ENCODE measurements at regions not wholly inside any gene's neighbourhood (a gene's known extent, or its start where the extent isn't known, plus 50 kb on each side); places are given as distances from the start of the nearest gene placed in this dataset.
"Not testable (repeated sequence)": the region's sequence is repeated elsewhere in the genome, so short reads cannot be mapped to it uniquely, and the experiment has no call there.

DNA sequence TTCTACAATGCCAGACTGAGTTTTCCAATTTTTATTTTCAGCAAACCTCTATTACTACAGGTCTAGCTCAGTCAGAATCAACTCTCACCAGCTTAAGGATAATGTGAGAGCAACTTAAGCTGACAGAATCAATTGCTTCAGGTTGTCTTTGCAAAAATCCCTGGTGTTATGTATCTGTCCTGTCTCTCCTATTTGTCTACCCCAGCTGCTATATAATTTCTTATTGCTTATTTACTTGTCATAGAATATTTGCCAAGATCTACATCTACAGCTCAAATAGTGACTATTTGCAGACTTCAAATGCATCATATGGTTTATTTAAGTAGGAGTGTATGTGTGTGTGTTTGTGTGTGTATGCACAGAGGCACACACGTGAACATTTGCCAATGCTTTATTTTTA is 54.1 kb downstream of the FOXG1 start:
- no peak for DNase-seq

DNA sequence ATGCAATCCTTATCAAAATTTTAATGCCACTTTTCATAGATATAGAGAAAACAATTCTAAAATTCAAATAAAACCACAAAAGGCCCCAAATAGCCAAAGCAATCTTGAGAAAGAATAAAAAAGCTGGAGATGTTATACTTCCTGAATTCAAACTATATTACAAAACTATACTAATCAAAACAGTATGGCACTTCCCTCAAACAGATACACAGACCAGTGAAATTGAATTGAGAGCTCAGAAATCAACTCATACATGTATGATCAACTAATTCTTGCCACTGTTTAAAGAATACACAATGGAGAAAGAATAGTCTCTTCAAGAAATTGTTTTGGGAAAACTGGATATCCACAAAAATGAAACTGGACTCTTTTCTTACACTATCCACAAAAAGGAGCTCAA is 55.4 kb downstream of the FOXG1 start:
- no peak for DNase-seq

DNA sequence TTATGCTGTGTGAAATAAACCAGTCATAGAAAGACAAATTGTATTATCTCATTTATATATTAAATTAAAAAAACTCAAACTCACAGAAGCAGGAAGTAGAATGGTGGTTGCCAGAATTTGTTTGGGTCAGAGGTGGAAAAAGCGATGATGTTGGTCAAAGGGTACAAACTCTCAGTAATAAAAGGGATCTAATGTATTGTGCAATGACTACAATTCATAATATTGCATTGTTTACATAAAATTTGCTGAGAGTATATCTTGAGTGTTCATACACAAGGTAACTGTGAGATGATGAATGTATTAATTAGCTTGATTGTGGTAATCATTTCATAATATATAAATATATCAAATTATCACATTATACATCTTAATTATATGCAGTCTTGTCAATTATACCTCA is 56.7 kb downstream of the FOXG1 start:
- no peak for DNase-seq

DNA sequence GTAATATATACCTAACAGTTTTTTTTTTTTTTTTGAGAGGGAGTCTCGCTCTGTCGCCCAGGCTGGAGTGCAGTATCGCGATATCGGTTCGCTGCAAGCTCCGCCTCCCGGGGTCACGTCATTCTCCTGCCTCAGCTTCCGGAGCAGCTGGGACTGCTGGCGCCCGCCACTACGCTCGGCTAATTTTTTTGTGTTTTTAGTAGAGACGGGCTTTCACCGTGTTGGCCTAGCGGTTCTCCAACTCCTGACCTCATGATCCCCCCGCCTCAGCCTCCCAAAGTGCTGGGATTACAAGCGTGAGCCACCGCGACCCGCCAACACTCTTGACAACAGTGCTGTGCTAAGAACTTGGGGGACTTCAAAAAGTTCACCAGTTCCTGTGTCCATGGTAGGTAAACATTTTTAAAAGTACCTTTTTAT is 63.5 kb downstream of the FOXG1 start:
- DNase-seq, result no peak

DNA sequence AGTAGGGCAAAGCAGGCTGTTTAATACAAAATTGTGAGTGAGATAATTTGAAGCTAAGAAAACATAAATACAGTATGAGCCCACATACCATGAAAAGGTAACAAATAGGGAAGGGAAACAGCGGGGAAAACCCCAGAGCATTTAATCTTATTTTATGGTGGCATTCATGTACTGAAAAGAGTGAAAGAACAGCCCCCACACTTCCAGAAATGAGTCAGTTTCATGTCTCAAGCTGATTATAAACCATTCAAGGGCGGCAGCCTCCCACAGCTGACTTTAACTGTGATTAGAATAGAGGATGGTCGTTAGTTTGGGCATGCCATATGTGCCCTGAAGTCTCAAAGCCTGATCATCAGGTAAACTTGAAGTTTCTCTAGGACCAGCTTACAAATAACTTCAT is 64.5 kb downstream of the FOXG1 start:
- DNase-seq, result no peak

DNA sequence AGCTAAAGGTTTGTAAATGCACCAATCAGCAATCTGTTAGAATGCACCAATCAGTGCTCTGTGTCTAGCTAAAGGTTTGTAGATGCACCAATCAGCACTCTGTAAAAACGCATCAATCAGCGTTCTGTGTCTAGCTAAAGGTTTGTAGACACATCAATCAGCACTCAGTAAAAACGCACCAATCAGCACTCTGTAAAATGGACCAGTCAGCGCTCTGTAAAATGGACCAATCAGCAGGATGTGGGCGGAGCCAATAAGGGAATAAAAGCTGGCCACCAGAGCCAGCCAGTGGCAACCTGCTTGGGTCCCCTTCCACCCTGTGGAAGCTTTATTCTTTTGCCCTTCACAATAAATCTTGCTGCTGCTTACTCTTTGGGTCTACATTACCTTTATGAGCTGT is 76.0 kb downstream of the FOXG1 start:
- not testable (repeated sequence) for DNase-seq

DNA sequence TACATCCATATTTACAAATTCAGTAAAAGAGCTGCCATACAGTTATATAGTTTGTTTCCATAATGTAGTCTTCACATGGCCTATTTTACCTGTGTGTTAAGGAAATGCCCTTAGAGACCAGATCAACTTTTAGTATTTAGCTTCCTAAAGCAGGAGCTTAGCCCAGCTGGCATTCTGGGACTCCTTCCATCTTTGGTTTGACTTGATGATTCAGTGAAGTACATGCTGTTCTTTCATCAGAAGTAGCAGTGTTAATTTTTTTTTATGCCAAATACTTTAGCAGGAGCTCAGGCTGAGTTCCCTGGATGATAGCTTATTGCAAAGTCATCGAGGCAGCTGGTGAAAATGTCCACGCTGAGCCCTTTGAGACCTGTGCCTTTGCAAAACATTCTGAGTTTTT is 101.0 kb downstream of the FOXG1 start:
- DNase-seq, result no peak

DNA sequence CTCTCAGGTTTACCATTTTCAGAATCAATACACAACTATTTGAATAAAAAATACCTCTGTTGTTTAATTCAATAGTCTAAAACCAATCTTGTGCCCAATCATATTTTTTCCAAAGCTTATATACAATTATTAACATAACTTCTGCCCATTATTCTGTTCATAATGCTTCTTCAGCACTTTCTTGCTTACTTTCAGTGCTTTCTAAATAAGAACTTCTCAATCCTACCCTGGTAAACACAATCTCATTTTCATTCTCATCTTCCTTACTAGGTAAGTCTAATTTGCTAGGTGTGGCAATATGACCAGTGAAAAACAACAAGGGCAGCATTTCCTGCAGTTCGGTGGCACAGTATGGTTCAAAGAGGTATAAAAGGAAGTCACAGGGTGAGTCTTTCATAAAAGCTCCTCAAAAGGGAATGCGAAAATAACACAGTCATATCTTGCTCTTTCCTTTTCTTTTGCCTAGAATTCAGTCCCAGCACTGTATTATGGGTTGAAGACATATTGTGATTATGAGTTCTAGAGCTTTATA is 103.5 kb downstream of the FOXG1 start:
- DNase-seq, result no peak

DNA sequence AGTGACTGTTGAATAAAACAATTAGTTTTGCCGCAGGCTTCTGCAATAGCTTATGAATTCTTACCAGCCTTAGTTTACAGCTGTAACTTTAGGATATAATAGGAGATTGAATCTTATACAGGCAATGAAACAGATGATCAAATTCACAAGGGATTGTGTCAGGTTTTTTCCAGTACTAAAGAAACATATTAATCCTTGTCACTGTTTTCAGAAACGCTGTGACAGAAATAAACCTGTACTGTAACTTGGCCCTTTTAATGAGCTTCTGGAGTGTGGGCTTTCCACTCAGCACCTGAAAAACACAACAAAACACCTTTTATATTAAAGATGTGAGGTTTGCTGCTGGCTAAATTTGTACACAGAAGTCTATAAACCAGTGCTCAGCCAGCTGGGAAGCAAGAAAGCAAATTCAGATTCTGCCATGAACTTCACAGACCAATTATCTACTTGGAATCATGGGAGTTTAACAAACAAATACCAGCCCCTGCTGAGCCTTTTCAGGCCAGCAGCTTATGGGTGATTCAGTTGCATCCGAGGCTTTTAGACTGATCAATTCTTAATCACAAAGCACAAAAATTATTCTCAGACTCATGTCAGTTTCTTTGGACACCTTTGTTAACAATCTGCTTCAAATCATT is 109.5 kb downstream of the FOXG1 start:
- no peak for DNase-seq

DNA sequence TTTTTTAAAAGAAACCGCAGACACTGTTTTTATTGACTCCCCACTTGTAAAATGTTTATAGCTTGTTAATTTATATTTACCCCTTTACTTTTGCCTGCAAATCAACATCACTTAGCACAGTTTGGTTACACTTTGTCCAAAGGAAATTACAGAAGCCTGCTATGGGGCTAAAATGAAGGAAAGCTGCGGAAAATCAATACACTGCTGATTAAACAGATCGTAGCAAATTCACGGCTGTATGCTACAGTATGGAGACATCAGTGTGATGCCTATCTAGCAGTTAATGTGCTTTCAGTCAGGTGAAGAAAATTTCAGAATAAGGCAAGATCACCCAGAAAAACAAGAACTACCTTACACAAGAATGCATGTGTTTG is 110.0 kb downstream of the FOXG1 start:
- DNase-seq, result no peak

DNA sequence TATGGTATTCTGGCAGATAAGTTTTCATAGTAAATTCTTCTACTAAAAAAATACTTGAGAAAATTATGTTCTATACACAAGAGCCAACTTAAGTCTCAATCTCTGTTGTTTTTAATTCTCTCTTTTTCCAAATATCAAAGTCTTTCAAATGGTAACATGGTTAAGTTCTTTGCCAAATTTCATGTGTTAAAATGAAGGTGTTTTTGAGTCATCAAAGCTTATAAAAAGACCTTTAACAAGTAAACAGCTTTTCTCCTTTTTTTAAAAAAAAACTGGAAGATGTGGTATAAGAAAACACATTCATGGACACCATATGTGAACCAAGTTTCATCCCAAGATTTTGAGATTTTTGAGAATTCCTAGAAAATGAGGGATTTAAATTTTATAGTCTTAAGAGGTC is 111.3 kb downstream of the FOXG1 start:
- DNase-seq, result no peak

DNA sequence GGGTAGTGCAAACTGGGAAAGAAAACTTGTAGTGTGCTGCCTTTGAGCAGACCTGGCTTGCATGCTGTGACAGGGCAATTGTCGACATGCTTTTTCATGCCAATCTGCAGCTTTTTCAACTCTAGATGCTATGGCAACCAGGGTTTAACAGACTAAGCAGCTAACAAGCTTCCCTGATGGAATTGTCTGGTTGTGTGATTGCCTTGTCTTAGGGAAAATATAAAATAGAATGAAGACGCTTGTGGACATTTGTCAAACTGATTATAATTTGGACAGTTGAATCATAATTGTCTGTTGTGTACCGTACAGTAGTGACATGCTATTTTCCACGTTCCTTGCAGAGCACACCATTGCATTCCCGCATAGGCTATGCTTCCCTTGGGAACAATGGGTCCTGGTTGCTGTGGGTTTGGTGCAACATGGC is 113.0 kb downstream of the FOXG1 start:
- no peak for DNase-seq

DNA sequence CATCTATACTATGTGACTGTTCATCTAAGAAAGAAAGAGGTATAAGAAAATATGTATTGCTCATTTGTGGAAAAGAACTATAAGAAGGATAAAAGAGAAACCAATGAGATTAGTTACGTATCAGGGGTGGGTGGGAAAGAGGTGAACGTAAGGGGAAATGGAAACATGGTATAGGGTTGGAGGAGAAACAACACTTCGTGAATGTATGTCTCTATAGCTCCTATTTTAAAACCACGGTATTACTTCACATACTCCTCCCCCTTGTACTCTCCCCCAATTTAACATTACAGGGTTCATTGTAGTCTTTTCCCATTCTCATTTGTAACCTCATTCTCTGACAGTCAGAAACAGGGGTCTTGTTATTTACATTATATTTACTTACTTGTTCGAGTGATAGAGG is 120.4 kb downstream of the FOXG1 start:
- DNase-seq, result no peak

DNA sequence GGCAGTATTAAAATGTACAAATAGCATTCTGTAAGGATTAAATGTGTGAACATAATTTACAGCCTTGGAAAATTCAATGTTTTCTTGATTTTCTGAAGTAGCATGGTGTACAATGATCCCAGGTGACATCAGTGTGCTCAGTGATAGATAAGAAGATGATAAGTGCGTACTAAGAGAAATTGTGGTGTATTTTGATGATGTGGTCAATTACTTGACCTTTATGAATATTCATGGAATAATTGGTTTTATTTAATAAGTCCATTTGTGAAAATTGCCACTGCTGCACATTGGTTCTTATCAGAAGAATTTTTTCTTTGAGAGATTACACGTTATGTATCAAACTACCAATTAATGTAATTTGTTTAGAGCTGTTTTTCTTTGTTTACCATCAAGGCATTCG is 128.8 kb downstream of the FOXG1 start:
- DNase-seq, result no peak

DNA sequence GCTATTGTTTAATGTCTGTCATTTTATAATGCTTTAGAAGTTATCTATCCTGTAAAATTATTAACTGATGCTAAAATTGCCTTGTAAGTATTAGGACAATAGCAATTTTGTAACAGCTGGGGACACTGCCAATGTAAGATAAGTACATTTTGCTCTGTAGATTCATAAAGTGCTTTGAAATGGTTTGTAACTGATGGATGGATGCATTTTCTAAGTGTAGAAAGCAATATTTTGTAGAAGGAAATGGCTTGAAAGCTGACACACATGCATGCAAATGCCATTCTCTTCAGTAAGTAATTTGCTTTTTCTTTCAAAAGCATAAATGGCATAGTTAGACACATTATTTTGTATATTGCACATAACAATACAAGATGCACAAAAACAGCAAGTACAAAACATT is 129.8 kb downstream of the FOXG1 start:
- DNase-seq, result no peak

DNA sequence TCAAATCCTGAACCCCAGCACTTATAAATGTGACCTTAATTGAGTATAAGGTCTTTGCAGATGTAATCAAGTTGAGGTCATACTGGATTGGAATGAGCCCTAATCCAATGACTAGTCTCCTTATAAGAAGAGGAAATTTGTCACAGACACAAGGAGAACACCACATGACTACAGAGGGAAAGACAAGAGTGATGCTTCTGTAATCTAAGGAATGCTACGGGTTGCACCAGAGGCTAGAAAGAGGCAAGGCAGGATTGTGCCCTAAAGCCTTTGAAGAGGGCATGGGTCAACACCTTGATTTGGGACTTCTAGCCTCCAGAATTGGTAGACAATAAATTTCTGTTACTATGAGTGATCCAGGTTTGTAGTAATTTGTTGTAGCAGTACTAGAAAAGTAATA is 135.0 kb downstream of the FOXG1 start:
- no peak for DNase-seq

DNA sequence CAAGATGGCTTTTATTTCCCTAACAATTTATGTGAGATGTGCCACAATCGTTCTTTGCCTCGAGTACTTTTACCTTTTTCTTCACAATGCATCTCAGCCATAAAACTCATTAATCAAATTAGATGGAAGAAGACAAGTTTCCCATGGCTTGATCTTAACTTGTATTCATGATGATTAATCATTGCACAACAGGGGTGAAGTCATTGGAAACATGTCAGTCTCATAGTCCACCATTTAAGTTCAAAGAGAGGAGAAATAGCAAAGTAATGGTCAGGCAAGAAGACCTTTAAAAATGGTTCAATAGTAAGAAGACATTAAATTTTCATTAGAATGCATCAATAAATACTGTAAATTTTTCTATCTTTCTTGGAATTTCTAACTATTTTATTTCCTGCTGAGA is 136.3 kb downstream of the FOXG1 start:
- DNase-seq, result no peak

DNA sequence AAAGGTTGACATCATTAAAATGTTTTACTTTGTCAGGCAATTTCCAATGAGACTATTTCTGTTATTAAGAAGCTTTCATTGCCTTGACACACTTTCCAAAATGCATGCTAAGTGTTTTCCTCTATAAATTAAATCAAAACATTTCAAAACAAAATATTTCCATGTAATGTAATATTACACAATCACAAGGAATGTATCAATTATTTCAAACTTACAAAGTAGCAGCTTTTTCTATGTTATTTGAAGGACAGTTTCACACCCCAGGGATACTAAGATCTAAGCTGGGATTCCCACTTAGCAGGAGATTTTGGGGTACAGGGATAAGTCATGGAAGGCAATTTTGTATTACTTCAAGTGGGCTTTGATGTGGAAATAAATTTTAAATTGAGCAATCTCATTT is 144.9 kb downstream of the FOXG1 start:
- no peak for DNase-seq

DNA sequence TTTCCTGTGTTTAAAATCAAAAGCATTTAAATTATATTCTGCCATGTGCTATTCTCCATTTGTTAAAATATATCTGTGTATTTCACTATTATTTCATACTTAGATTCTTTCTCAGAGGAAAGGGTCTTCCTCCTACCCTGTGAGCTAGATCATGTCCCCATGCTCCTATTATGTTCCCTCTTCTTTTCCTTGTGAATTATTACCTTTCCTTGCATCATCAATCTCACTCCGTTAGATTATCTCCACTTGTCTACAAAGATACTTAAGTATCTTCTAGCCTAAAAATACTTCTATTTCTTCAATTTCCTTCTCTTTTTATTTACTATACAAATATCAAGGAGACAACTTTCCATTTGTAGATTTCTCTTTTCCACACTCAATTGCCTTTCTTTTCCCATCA is 146.5 kb downstream of the FOXG1 start:
- no peak for DNase-seq

DNA sequence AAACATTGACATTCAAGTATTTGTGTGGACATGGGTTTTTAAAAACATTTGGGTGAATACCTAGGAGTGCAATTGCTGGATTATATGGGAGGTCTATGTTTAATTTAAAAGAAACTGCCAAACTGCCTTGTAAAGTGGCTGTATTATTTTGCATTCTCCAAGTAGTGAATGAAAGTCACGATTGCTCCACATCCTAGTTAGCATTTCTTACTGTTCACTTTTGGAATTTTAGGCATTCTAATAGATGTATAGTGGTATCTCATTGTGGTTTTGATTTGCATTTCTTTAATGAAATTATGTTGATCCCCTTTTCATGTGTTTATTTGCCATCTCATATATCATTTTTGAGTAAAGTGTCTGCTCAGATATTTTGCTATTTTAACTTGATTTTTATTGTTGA is 159.5 kb downstream of the FOXG1 start:
- no peak for DNase-seq

DNA sequence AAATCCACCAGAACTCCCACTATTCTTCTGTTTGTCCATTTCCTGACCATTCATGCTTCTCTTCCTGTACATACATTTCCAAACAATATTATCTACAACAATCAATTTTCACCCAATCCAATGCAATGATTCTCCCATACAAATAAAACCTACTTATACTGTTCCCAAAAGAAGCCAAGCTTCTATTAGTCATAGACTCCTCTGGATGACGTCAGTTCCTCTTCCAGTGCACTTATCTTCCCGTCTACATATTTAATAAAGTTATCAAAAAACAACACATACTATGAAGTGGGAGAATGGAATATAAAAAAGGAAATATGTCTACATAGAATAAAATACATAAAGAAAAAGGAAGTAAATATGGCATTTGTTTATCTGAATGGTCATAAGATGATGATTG is 165.4 kb downstream of the FOXG1 start:
- no peak for DNase-seq

DNA sequence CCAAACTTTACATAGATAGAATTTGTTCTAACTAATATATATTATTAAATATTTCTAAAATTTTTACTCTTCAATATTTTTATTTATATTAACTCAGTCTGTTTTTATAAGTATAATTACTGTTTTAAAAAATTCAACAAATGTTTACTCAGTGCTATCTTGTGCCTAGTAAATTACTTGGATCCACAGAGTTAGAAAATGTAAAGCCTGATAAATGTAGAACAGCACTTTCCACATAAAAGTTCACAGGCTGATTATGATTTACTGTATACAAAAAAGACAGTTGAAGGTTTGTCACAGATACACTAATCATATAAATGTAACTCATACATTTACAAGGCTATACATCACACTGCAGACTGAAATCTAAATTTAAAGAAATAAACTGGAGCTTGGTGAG is 170.0 kb downstream of the FOXG1 start:
- DNase-seq, result no peak

DNA sequence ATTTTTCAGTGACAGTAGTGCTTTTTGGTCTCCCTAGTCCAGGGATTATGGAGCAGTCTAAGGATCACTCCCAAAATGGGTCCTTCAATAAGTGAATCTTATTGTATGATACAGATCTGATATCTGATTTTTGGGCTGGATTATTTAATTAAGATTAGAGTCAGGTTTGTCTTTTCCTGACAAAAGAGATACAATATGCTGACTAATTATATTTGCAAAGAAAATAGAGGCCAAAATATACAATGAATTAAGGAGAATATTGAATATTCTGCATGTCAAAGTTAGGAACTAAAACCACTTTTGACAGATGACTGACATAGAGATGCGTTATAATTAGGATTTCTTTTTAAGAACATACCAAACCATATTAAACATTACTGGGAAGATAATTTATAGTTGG is 175.2 kb downstream of the FOXG1 start:
- no peak for DNase-seq

DNA sequence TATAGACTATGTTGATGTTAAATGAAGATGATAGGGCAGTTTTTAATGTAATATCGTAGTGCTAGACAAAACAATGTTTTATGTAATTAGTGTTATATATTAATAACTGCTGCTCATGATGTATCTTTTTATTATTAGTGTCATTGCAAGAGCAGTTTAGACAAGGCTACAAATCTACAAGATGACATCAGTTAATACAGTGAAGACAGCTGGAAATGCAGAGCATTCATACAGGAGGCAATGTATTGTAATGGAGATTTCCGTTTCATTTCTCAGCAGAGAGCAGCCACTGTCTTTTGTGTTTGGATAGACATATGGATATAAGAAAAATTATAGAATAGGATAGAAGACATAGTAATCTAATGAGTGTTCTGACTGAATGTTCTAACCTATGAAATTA is 178.0 kb downstream of the FOXG1 start:
- DNase-seq, result no peak

DNA sequence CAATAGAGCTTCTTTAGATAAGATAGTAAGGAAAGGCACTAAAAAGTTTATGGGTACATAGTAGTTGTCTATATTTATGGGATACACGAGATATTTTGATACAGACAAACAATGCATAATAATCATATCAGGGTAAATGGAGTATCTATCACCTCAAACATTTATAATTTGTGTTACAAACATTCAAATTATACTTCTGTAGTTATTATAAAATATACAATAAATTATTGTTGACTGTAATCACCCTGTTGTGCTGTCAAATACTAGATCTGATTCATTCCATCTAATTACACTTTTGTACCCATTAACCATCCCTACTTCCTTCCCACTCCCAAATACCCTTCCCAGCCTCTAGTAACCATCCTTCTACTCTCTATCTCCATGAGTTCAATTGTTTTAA is 179.7 kb downstream of the FOXG1 start:
- no peak for DNase-seq

DNA sequence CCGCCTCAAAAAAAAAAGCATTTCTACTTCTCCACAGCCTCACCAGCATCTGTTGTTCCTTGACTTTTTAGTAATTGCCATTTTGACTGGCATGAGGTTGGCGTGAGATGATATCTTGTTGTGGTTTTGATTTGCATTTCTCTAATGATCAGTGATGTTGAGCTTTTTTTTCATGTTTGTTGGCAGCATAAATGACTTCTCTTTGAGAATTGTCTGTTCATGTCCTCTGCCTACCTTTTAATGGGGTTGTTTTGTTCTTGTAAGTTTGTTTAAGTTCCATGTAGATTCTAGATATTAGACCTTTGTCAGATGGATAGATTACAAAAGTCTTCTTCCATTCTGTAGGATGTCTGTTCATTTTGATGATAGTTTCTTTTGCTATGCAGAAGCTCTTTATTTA is 182.9 kb downstream of the FOXG1 start:
- DNase-seq, result no peak

Measured in CD4-positive, alpha-beta T cell treated with Interferon gamma for 1 hour (primary cell).